Ovary (tissue), 7 donors: ENCODE measurements at regions not wholly inside any gene's neighbourhood (a gene's known extent, or its start where the extent isn't known, plus 50 kb on each side); places are given as distances from the start of the nearest gene placed in this dataset.

ENCODE experiments used
- DNase-seq, 5 donors: peaks; one replicate each; pipeline ENCODE4 v3.0.0-alpha.2; 2019 to 2020
- H3K27ac ChIP-seq, 2 donors: fragments of 200-600 bp; one replicate each; pipeline versions ENCODE4 v1.5.1 to v1.8.0; 2019 to 2022
- H3K27me3 ChIP-seq: fragments of 200-600 bp; one replicate; pipeline ENCODE4 v1.8.0; 2022
- H3K36me3 ChIP-seq: fragments of 200-600 bp; sonication (generic); one replicate; pipeline ENCODE4 v1.5.1; 2019
- H3K4me1 ChIP-seq: one replicate; pipeline ENCODE4 v1.8.1; 2013; ENCODE audit warnings: mild to moderate bottlenecking, moderate library complexity; ENCODE audit not compliant: insufficient read depth
- H3K4me3 ChIP-seq: fragments of 200-600 bp; sonication (generic); one replicate; pipeline ENCODE4 v1.5.1; 2017
- H3K9me3 ChIP-seq, 2 donors: fragments of 200-600 bp in 1 of 2; sonication (generic) in 1 of 2; one replicate each; pipeline versions ENCODE4 v1.5.1 to v1.8.1; 2013 to 2019; ENCODE audit warnings: mild to moderate bottlenecking in 1 of 2, moderate library complexity in 1 of 2
- CTCF ChIP-seq, 3 donors: fragments of 450-650 bp in 2 of 3; fragments of 200-600 bp in 1 of 3; IDR thresholded peaks; one replicate each; pipeline versions ENCODE4 v1.5.1 to v1.8.0; 2016 to 2022; ENCODE audit warnings: antibody characterized with exemption in 3 of 3, mild to moderate bottlenecking in 1 of 3
- EP300 ChIP-seq: sonication (generic); formaldehyde crosslinking; IDR thresholded peaks from one replicate; pipeline ENCODE4 v1.6.1; 2017; ENCODE audit warnings: antibody characterized with exemption
- POLR2A ChIP-seq: fragments of 450-650 bp; IDR thresholded peaks from one replicate; pipeline ENCODE4 v1.6.1; 2017; ENCODE audit warnings: antibody characterized with exemption, mild to moderate bottlenecking, moderate library complexity
- WGBS, 3 donors: extraction: QIAGEN DNeasy Blood & Tissue Kit in 1 of 3; methylation state at CpG; one replicate each; pipeline versions ENCODE4 v1.1.5 to v1.1.7; 2013 to 2017; 5-methylcytosine and 5-hydroxymethylcytosine counted together
- intact Hi-C, 4 donors: fragments of 100-400 bp; cut with DNase I; formaldehyde crosslinking; loops; one replicate each; pipeline versions ENCODE4 v1.11.0 to v1.15.1; 2022 to 2023
- donor health status: DM: no; HTN: no; CAD: no; lungs with moderate emphysema.
- donor health status: DM: no; HTN: no; CAD: no.
- donor health status: Bipolar disorder and iron deficiency.
- donor health status: DM: no; HTN: no; CAD: no.
- donor health status: DM: yes; HTN: yes; CAD: no.

- Histone ChIP-seq H3K4me1 (no peaks in the 10 kb centered on the region), H3K27me3 (no peaks in the 10 kb centered on the region), H3K4me3 (no peak overlapping the region), H3K36me3 (no peaks in the 10 kb centered on the region), H3K9me3 (no peaks in the 10 kb centered on the region), H3K27ac (no peak overlapping the region)
- WGBS, 3 donors: 17 to 38% (median 35%) methylated on average over 3 of the region's 3 CpGs
- intact Hi-C loops: no loop called here
- DNase-seq: no peak
- no peak for TF ChIP-seq POLR2A
- no peak for TF ChIP-seq EP300
- no peak for TF ChIP-seq CTCF (IDR thresholded peaks at IDR 0.05)
These were observed 61.8 kb upstream of the TRPM3 start for GRCh38 chr9:71183251-71183650.

GRCh38 chr9:71179183-71179582 is 57.8 kb upstream of the TRPM3 start:
- Histone ChIP-seq H3K9me3 (no peaks in the 10 kb centered on the region), H3K36me3 (no peaks in the 10 kb centered on the region)
- 61 to 68% (median 61%) methylated on average over 3 of the region's 3 CpGs for WGBS, 3 donors

GRCh38 chr9:71177901-71178300 is 56.5 kb upstream of the TRPM3 start:
- no peaks in the 10 kb centered on the region for H3K9me3 ChIP-seq
- 40 to 48% (median 42%) methylated on average over 3 of the region's 3 CpGs for WGBS, 3 donors
- no peaks in the 10 kb centered on the region for H3K4me1 ChIP-seq
- intact Hi-C loops: no loop called here
- no peak overlapping the region for H3K27ac ChIP-seq
- no peaks in the 10 kb centered on the region for H3K27me3 ChIP-seq
- no peak overlapping the region for H3K4me3 ChIP-seq
- no peaks in the 10 kb centered on the region for H3K36me3 ChIP-seq
- DNase-seq: no peak
- no peak for TF ChIP-seq EP300
- no peak for TF ChIP-seq CTCF (IDR thresholded peaks at IDR 0.05)
- no peak for TF ChIP-seq POLR2A

More at GRCh38 chr9:71179183-71179582, 57.8 kb upstream of the TRPM3 start:
- TF ChIP-seq CTCF (IDR thresholded peaks at IDR 0.05) (no peak), EP300 (no peak), POLR2A (no peak)
- H3K27me3 ChIP-seq: no peaks in the 10 kb centered on the region
- H3K4me3 ChIP-seq: no peak overlapping the region
- no peak overlapping the region for H3K27ac ChIP-seq
- H3K4me1 ChIP-seq: no peaks in the 10 kb centered on the region
- intact Hi-C loops: no loop called here
- no peak for DNase-seq

DNA sequence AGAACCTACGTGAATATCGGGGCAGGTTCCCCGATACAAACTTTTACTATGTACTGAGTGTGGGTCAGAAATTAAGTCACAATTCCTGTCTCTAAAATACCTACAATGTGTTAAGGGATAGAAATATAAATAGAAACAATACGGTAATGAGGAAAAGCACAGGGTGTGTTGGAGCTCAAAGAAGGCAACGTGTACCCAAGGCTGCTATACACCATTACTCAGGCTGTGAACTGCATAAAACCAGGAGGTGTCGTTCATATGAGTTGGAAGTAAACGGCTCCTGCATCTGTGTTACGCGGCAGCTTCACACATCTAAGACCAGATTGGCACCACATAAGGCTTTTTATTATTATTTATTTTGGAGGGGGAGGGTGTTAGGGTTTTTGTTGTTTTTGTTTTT is 50.1 kb upstream of the TRPM3 start:
- H3K4me1 ChIP-seq: no peaks in the 10 kb centered on the region
- intact Hi-C loops: no loop called here
- no peaks in the 10 kb centered on the region for H3K9me3 ChIP-seq
- DNase-seq: no peak
- TF ChIP-seq EP300 (no peak), CTCF (IDR thresholded peaks at IDR 0.05) (no peak), POLR2A (no peak)
- no peak overlapping the region for H3K27ac ChIP-seq
- H3K27me3 ChIP-seq: no peaks in the 10 kb centered on the region
- no peaks in the 10 kb centered on the region for H3K36me3 ChIP-seq
- no peak overlapping the region for H3K4me3 ChIP-seq
- WGBS, 3 donors: 57 to 68% (median 66%) methylated on average over 9 of the region's 9 CpGs
